Suprapubic skin (tissue), 4 donors: ENCODE measurements at regions not wholly inside any gene's neighbourhood (a gene's known extent, or its start where the extent isn't known, plus 50 kb on each side); places are given as distances from the start of the nearest gene placed in this dataset.
"Not testable (repeated sequence)": the region's sequence is repeated elsewhere in the genome, so short reads cannot be mapped to it uniquely, and the experiment has no call there.

ENCODE experiments used
- EP300 ChIP-seq: sonication (generic); formaldehyde crosslinking; IDR thresholded peaks from one replicate; pipeline ENCODE4 v1.6.1; 2017; ENCODE audit warnings: antibody characterized with exemption
- POLR2A ChIP-seq, 2 donors: fragments of 450-650 bp; IDR thresholded peaks; one replicate each; pipeline ENCODE4 v1.6.1; 2017; ENCODE audit warnings: antibody characterized with exemption in 2 of 2, mild to moderate bottlenecking in 2 of 2, moderate library complexity in 2 of 2
- POLR2AphosphoS5 ChIP-seq, 3 donors: sonication (generic); formaldehyde crosslinking; IDR thresholded peaks; one replicate each; pipeline ENCODE4 v1.6.1; 2017; ENCODE audit warnings: antibody characterized with exemption in 3 of 3
- TF ChIP-seq, protein P1 (sequence below), 2 donors: fragments of 200-600 bp in 1 of 2; fragments of 450-650 bp in 1 of 2; sonication (generic) in 1 of 2; IDR thresholded peaks; one replicate each; pipeline ENCODE4 v1.5.1; 2016 to 2019; ENCODE audit warnings: antibody characterized with exemption in 2 of 2, mild to moderate bottlenecking in 1 of 2, moderate library complexity in 1 of 2

DNA sequence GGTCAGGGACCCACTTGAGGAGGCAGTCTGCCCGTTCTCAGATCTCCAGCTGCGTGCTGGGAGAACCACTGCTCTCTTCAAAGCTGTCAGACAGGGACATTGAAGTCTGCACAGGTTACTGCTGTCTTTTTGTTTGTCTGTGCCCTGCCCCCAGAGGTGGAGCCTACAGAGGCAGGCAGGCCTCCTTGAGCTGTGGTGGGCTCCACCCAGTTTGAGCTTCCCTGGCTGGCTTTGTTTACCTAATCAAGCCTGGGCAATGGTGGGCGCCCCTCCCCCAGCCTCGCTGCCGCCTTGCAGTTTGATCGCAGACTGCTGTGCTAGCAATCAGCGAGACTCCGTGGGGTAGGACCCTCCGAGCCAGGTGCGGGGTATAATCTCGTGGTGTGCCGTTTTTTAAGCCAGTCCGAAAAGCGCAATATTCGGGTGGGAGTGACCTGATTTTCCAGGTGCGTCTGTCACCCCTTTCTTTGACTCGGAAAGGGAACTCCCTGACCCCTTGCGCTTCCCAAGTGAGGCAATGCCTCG lies 375.4 kb downstream of the HTR1B start:
- not testable (repeated sequence) for TF ChIP-seq EP300; POLR2A (IDR thresholded peaks at IDR 0.05); POLR2AphosphoS5 (IDR thresholded peaks at IDR 0.05)
- TF ChIP-seq, protein P1, sequence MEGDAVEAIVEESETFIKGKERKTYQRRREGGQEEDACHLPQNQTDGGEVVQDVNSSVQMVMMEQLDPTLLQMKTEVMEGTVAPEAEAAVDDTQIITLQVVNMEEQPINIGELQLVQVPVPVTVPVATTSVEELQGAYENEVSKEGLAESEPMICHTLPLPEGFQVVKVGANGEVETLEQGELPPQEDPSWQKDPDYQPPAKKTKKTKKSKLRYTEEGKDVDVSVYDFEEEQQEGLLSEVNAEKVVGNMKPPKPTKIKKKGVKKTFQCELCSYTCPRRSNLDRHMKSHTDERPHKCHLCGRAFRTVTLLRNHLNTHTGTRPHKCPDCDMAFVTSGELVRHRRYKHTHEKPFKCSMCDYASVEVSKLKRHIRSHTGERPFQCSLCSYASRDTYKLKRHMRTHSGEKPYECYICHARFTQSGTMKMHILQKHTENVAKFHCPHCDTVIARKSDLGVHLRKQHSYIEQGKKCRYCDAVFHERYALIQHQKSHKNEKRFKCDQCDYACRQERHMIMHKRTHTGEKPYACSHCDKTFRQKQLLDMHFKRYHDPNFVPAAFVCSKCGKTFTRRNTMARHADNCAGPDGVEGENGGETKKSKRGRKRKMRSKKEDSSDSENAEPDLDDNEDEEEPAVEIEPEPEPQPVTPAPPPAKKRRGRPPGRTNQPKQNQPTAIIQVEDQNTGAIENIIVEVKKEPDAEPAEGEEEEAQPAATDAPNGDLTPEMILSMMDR (IDR thresholded peaks at IDR 0.05) = not testable (repeated sequence)
